ENCODE measurements at regions not wholly inside any gene's neighbourhood (a gene's known extent, or its start where the extent isn't known, plus 50 kb on each side); places are given as distances from the start of the nearest gene placed in this dataset.
A peak's percentile ranks its signal among the peaks of the same experiment; 100 is the strongest.

- DNase-seq: no peak
Observed at GRCh38 chr17:77883213-77883650, 75.3 kb upstream of the TNRC6C start.

DNA sequence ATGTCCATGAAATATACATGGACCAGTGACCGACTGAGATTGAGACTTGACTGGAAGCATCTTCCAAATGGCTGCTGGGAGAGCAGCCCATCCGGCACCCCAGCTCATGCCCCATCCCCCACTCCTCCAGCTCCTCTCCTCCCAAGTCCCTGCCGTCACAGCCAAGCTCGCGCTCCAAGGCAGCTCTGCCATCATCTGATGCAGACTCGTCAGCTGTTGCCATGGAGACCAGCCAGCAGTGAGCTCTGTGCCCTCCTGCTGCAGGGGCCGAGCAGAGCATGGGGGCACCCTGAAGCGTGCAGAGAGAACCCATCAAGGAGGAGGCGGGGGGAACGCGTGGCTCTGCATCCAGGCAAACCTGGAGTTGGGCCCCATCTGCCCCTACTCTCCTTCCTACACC, 74.5 kb upstream of the TNRC6C start:
- no peak for DNase-seq

GRCh38 chr17:77884967-77885641, 73.4 kb upstream of the TNRC6C start:
- DNase-seq: no peak

GRCh38 chr17:77885678-77886386, 72.7 kb upstream of the TNRC6C start:
- DNase-seq: no peak

DNA sequence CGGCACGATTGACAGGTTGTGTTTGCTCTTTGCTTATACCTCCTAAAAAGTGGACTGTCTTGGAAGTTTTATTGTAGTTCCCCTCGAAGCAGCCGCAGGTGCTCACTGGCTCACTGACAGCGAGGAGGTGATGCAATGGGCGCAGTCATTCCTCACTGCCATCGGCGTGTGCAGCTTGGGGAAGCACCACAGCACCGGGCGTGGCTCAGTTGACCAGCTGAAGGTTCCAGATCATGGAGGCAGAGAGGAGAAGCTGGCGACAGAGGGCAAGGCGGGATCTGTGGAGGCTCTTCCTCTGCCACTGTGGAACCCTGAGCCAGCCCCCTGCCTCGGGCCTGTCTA, 72.1 kb upstream of the TNRC6C start:
- DNase-seq: no peak

DNA sequence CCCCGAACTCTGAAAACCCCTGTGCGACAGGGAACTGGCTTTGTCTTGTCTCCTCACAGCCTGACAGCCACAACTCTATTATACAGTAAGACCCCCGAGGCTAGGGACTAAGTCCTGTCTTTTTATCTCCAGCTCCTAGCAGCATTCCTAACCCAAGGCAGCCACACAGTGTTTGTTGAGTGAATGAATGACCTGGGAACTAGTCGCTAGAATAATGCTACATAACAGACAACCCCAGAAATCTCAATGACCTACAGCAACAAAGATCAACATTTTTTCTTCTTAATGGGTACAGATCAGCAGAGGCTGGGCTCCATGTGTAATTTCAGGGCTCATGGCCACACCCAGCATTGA, 71.4 kb upstream of the TNRC6C start:
- no peak for DNase-seq

DNA sequence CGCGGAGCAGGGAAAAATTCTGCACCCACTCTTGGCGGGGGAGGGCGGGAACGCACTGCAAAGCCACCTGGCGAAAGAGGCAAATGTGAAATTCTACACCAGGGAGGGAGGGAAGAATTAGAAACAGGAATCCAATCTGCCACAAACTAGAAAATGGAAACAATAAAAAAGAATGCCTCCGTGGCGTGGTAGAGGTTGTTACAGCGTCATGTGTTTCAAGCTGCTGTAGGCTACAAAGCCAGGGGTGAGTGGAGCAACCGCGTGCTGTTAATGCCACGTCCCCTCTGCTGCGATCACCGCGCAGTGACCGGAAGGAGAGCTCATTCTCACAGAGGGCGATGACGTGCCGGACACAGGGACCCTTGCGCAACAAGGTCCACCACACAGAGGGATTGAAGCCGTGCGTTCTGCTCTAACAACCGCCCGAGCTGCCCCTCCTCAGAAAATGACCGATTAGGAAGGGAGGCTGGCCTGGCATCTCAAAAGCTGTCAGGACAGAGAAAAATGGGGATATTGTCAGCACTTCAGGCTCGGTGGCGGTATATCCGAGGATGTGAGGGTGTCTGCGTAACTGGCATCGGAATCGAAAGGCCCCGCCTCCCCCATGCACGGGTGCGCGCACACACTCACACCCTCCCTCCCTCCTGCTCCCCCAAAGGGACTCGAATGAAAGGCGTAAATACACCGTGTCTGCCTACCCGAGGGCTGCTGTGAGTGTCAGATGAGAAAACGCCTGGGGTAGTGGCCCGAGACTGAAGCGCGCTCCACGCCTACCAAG, 70.8 kb upstream of the TNRC6C start:
- DNase-seq: no peak

DNA sequence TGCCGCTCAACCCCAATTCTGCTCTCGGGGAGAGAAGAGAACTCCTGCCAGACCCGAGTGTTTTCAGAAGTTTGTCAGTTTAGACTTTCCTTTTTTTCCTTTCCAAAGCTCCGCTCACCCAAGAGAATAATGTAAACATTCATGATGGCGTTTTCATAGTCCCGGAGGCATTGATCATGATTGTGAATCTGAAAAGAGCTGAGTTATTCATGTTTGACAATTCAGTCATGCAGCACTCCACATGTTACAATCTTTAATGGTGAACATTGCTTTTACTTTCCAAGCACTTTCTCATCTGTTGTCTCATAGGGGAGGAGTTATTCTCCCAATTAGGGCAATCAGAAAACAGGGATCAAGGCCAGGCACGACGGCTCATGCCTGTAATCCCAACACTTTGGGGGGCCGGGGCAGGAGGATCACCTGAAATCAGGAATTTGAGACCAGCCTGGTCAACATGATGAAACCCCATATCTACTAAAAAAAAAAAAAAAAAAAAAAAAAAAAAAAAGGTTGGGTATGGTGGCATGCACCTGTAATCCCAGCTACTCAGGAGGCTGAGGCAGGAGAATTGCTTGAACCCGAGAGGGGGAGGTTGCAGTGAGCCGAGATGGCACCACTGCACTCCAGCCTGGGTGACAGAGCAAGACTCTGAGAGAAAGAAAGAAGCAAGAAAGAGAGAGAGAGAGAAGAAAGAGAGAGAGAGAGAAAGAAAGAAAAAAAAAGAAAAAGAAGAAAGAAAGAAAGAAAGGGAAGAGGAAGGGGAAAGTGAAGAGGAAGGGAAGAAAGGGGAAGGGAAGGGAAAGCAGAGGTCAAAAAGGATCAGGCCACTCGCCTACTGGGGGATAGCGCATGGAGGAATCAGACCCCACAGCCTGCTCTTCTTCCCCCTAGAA, 70.0 kb upstream of the TNRC6C start:
- no peak for DNase-seq

- no peak for DNase-seq
Observed at GRCh38 chr17:77889135-77889505, 69.4 kb upstream of the TNRC6C start.

DNA sequence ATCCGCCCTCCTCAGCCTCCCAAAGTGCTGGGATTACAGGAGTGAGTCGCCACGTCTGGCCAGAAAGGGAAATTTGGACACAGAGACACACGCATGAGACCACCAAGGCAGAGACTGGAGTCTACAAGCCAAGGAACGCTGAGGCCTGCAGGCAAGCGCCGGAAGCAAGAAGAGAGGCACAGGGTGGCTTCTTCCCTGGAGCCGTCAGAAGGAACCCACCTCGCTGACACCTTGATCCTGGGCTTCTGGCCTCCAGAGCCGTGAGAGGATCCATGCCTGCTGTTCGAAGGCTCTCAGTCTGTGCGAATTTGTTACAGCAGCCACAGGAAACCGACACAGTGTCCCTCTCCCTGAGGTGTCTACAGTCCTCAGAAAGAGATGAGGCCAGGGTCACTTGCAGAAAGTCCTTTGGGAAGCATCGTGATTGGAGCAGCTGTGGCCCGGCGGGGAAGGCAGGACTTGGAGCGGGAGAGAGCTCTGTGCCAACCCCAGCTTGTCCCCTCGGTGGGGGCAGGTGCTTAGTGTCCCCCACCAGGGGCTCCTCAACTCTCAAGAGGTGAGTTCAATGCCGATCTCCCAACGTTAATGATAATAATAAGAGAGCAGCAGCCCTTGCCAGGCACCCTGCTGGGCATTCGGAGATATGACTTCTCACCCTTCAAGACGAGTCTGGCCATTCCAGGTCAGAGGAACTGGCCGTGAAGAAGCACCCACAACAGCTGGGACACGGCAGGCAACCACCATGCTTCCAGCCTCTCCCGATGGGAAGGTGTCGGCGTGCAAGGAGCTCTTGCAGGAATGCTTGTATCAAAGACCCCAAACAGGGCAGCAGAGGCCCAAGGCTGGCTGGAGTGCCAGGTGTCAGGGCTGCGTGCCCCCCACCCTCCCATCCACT, 68.4 kb upstream of the TNRC6C start:
- DNase-seq: no peak

DNA sequence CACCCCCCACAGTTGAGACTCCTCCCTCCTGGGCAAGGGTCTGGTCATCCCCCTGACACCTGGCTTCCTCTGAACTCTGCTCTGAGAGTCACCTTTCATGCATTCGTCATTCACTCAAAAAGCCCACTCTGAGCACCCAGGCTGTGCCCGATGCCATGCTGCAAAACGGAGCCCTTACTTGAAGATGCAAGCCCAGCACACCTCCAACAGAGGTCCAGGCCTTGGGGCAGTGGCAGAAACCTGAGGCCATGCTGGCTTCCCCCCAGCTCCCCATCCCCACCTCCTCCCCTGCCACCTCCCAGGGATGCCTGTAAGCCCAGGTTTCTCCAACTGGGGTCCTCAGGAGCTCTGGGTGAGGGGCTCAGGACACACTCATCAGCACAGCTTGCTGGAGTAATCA, 67.7 kb upstream of the TNRC6C start:
- DNase-seq: no peak

GRCh38 chr17:77891602-77892001, 66.9 kb upstream of the TNRC6C start:
- no peak for DNase-seq

GRCh38 chr17:77892031-77892430, 66.5 kb upstream of the TNRC6C start:
- no peak for DNase-seq

DNA sequence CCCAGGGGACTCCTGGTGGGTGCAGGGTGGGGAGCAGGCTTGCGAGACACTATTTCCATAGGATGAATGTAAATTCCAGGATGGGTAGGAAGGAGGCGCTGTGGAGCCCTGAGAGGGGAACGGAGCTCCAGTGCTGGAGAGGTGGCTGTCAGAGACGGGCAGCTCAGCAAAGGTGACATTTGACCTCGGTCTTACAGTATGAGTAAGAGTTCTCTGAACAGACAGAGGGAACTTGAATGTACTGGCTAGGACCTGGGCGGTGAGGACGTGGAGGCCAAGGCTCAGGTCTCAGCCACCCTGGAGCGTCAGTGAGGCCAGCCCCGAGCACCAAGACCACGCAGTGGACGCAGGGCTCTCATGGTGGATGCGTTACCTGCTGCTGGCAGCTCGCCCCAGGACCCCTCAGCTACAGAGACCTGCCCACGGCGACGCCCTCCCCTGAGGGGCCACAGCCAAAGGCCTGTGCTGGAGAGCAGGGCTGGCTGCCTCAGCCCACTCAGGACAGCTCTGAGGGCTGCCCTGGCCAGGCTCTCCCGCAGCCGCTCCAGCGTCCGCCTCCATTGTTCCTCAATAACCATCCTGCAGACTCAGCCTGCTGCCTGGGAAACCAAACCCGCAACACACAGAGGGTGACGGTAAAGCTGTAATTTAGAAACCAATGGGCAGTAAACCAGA, 65.9 kb upstream of the TNRC6C start:
- no peak for DNase-seq

DNA sequence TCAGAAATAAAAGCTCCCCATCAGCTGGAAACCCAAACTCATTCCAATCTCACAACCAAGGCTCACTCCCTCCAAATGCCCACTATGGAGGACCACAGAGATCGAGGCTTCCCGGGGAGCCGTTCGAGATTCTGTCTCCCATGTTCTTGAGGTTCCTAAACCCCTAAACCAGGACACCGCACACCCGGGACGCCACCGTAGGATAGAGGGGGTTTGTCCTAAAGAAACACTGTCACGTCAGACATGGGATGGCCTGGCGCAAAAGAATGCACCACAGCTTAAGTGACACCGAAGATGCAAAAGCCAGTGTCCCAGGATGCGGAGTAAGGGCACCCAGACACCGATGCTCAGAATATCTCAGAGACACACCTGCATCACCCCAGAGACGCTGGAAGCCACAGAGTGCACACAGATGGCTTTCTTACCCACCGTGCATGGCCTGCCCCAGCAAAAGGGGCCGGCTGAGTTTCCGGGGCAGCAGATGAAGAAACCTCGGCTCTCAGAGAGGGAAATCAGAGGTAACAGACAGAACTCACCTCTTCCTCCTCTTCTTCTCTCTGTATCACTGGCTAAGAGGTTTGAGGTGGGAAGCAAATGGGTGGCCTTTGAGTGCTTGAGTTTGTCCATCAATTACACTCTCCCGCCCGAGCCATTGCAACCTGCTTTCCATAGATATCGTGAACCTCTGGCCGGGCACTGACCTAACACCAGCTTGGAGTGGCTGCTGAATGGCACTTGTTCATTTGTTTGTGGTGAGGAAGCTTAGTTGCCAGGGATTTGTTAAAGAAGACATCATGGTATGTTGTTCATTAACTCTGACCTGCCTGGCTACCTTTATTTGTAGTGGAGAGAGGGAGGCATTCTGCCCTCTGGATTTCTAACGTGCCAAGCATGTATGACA, 65.1 kb upstream of the TNRC6C start:
- no peak for DNase-seq

DNA sequence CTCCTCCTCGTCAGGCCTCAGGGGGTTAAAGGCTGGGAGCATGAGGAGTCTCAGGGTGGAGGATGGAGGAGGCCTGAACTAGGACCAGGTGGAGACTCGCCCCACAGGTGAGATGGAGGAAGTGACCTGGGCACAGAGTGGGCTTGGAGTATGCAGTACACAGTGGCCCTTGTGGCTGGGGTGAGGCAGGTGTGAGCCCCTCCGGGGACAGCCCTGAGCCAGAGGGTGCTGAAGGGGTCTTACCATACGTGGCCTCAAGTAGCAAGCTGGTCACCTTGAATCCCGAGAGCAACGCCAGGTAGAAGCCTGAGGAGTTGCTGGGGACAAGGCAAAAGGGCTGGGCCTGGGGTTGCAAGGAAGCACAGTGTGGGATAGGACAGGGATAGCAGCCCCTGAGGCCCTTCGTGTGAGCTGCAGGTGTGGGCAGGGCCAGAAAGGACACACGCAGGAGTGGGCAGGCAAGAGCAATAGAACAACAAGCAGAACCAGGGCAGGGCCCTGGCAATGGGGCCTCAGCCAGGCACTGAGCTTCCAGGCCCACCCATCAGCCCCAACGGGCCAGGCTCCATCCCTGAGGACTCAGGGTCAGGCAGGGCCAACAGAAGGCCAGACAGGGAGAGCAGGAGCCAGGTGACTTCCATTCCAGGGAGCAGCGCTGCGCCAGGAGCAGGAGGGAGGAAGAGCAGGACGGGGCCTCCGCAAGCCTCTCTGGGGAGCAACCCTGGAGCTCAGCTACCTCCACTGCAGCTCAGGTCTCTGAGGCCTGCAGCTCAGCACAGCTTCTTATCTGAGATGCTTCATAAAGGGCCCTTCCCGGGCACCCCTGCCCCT, 64.2 kb upstream of the TNRC6C start:
- DNase-seq: no peak

DNA sequence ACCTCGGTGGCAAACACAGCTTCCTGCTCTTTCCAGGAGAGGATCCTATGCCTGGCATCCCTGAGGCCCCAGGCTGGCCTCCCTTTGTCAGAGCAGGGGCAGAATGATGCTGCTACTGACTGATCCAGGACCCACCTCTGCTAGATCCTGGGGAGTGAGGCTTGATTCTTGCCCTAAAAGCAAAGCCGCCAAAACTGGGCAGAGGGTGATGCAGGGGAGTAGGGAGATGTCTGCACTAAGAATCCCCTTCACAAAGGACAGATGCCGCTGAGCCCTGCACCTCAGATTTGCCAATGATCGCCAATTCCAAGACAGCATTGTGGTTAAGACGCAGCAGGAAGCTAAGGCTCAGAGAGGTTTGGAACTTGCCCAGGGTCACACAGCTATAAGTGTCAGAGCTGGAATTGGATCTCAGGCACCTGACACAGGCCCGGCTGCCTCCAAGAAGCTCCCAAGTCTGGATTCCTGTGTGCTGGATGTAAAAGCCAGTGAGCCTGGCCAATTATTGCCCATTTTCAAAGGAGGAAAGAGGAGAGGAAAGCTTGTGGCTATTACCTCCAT, 60.7 kb upstream of the TNRC6C start:
- DNase-seq: no peak

GRCh38 chr17:77898521-77899434, 59.7 kb upstream of the TNRC6C start:
- peak; percentile 91 for DNase-seq

Data from NCI-H1048 (cell line).